GM18498 (cell line): ENCODE measurements at regions not wholly inside any gene's neighbourhood (a gene's known extent, or its start where the extent isn't known, plus 50 kb on each side); places are given as distances from the start of the nearest gene placed in this dataset.
A peak's percentile ranks its signal among the peaks of the same experiment; 100 is the strongest.

Experiments
- ATAC-seq: cut with Tn5 transposase; IDR thresholded peaks from one replicate; pipeline ENCODE4 v1.9.1; 2021; ENCODE audit warnings: mild to moderate bottlenecking, moderate library complexity; ENCODE audit not compliant: unreplicated experiment

GRCh38 chr2:217420854-217421253 is 561.0 kb upstream of the TNP1 start:
- ATAC-seq: no peak

- no peak for ATAC-seq
These were observed 559.3 kb upstream of the TNP1 start for GRCh38 chr2:217419055-217419671.

DNA sequence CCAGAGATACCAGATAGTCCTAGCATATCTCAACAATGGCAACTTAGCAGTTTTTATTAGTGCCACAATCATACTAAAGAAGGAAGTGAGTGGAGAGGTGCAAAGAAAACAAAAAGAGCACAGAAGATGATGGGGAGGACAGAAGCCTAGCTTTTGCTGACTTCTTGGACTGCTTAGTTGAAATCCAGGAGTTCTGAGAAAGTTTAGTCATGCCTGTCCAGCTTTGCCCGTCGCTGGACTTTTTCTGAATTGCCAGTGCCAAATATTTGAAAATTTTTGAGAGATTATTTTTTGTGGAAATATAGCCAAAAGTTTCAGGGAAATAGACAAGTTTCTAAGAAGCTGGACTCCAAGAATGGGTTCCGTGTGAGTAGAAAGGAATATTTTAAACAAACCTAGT is 558.7 kb upstream of the TNP1 start:
- no peak for ATAC-seq

DNA sequence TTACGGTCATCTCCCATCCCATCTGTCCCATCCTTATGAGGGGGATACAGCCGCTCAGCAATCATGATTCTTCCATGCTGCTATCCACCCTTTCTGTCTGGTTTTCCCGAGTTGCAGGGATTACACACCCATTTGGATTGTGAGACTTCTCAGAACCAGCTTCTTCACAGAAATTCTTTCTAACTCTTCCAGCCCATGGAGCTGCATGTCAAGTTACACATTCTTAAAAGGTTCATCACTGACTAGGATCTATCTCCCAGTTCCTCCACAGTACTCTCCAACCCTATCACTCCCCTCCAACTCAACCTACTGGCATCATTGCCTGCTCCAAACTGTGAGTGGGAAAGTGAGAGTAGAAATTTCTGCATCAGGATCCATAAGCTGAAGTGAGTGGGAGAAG is 558.2 kb upstream of the TNP1 start:
- ATAC-seq: no peak

- no peak for ATAC-seq
These were observed 557.7 kb upstream of the TNP1 start for GRCh38 chr2:217417536-217417935.

- peak; percentile 76 for ATAC-seq
These were observed 555.5 kb upstream of the TNP1 start for GRCh38 chr2:217415316-217415715.

GRCh38 chr2:217414429-217414828 is 554.6 kb upstream of the TNP1 start:
- ATAC-seq: no peak

GRCh38 chr2:217413193-217413592 is 553.3 kb upstream of the TNP1 start:
- ATAC-seq: no peak

GRCh38 chr2:217412721-217413120 is 552.9 kb upstream of the TNP1 start:
- ATAC-seq: no peak

- ATAC-seq: no peak
These were observed 552.4 kb upstream of the TNP1 start for GRCh38 chr2:217412277-217412676.

DNA sequence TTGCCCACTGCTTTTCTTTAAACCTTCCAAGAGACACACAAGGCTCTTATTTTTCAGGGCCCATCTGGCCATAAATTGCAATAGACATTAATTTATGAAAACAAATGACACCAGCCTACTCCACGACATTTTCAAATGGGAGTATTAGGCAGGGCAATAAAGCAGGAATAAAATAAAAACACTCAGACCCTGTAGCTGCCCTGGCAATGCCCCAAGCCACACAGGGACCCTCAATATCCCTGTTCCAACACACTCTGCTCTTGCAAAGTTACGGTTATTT is 550.8 kb upstream of the TNP1 start:
- no peak for ATAC-seq

DNA sequence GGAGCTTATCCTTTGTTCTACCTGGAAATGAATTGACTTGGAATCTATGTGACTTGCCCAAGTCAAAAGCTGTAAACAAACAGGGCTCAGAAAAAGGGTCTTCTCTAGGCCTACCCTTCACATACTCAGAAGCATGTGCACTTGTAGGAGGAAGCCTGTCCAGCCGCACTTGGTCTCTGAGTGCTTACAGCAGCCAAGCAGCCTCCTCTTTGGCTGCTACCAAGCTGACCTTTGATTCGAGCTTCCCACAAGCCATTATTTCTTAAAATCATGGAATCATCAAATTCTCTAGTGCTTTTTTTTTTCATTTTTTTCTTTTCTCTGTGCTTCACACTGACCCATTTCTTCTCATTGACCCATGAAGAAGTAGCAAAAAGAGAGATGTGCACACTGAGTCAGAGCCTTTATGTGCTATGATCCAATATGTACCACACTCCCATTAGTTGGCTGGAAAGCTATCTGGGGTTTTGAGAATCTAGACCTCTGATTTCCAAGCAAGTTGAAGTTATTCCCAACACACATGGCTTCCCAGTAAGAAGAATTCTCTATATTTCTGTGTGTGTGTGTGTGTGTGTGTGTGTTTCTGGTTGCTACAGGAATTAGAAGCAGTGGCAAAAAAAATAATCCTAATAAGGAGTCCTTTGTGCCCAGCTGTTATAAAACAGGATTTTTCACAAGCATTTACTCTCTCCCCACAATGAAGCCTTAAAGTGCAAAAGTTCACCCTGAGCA is 550.3 kb upstream of the TNP1 start:
- no peak for ATAC-seq

- no peak for ATAC-seq
These were observed 547.5 kb upstream of the TNP1 start for GRCh38 chr2:217407362-217407761.

GRCh38 chr2:217404236-217404760 is 544.4 kb upstream of the TNP1 start:
- ATAC-seq: no peak

DNA sequence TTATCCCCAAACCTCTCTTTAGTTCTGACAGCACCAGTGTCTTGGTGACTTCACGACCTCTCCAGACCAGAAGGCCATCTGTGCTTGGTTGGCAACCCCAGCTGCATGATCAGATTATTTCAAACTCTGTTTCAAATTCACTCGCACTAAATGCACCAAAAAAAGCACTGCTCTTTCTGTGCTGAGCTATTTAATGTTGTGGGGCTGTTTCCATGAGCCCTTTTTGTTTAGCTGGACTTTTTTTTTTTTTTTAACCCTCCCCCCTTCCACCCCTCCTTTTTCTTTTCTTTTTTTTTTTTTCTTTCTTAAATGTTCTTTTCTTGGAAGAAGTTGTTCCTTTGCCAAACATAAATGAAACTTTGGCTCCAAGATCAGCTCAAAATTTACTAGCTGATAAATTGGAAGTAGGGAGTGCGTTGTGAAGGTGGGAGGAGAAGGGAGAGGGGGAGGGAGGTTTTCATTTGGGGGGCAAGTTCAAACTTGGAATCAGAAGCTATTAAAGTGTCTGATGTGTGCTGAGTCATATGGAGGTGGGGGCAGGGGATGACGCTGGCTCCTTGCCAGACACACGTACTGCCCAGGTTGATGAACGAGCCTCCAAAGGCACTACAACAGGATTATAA is 543.0 kb upstream of the TNP1 start:
- no peak for ATAC-seq

- no peak for ATAC-seq
These were observed 542.3 kb upstream of the TNP1 start for GRCh38 chr2:217402144-217402543.

GRCh38 chr2:217399291-217399690 is 539.4 kb upstream of the TNP1 start:
- no peak for ATAC-seq

GRCh38 chr2:217398860-217399259 is 539.0 kb upstream of the TNP1 start:
- no peak for ATAC-seq

DNA sequence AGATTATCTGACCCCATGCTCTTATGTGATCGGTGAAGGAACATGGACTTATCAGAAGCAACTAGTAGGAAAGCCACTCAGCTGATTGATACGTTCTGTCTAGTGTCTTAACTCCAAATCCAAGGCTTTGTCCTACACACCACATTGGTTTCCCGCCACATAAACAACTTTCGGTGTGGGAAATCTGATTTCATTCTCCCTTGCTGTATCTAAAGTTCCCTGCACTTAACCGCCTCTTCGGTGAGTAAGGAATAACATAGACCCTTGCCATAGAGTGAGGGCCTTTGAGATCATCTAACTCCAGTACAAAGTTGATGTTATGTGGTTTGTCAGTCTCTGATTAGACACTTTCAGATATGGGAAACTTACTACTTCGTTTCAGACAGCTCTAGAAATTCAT is 538.2 kb upstream of the TNP1 start:
- no peak for ATAC-seq

- ATAC-seq: no peak
These were observed 536.7 kb upstream of the TNP1 start for GRCh38 chr2:217396586-217396985.

GRCh38 chr2:217396165-217396564 is 536.3 kb upstream of the TNP1 start:
- no peak for ATAC-seq
